M059J (cell line): ENCODE measurements at regions not wholly inside any gene's neighbourhood (a gene's known extent, or its start where the extent isn't known, plus 50 kb on each side); places are given as distances from the start of the nearest gene placed in this dataset.

ENCODE experiments used
- DNase-seq: peaks from one replicate; pipeline ENCODE4 v3.0.0-alpha.2; 2012; ENCODE audit warnings: low read depth

GRCh38 chr18:44213293-44213692, 467.4 kb upstream of the SETBP1 start:
- no peak for DNase-seq

- DNase-seq = no peak
Observed at GRCh38 chr18:44214396-44214795, 466.3 kb upstream of the SETBP1 start.

- DNase-seq = no peak
Observed at GRCh38 chr18:44216169-44216568, 464.5 kb upstream of the SETBP1 start.

DNA sequence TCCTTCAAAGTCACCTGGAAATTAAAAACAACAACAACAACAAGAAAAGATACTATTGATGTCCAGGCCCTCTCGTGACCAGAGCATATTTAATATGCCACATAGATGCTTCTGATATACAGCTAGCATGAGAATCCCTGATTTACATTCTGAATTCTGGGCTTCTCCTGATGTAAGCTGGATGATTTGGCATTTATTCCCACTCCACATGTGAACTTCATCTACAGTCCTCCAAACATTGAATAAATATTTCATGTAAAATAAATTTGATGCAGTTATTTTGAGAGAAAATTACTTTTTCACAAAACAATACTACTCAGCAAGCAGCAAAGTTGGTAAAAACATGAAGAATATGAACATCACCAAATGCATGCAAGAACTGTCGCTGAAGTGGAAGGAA, 453.2 kb upstream of the SETBP1 start:
- no peak for DNase-seq

- DNase-seq = peak; percentile 71
Observed at GRCh38 chr18:44229693-44230108, 451.0 kb upstream of the SETBP1 start.

GRCh38 chr18:44231936-44232335, 448.8 kb upstream of the SETBP1 start:
- DNase-seq = no peak

DNA sequence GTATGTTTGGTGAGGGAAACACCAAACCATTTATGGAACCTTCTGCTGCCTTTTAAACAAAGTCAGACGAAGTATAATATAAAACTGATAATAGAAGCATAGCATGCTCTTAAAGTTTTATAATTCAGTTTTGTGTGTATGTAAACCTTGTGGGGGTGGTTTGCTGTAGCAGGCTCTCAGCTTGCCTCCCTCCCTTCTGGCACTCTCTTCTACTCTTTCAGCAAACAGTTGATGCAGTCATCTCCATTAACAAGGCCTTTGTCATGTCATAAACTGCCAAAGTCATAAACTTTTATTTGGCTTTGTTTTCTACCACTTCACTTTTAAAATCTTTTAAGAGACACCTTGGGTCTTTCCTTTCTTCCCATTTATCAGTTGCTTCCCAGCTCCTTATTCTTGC, 448.2 kb upstream of the SETBP1 start:
- DNase-seq = no peak

- DNase-seq = peak; percentile 35
Observed at GRCh38 chr18:44238454-44238853, 442.2 kb upstream of the SETBP1 start.

GRCh38 chr18:44238911-44239310, 441.8 kb upstream of the SETBP1 start:
- no peak for DNase-seq

- no peak for DNase-seq
Observed at GRCh38 chr18:44241020-44241419, 439.7 kb upstream of the SETBP1 start.

- DNase-seq = no peak
Observed at GRCh38 chr18:44245019-44245418, 435.7 kb upstream of the SETBP1 start.

DNA sequence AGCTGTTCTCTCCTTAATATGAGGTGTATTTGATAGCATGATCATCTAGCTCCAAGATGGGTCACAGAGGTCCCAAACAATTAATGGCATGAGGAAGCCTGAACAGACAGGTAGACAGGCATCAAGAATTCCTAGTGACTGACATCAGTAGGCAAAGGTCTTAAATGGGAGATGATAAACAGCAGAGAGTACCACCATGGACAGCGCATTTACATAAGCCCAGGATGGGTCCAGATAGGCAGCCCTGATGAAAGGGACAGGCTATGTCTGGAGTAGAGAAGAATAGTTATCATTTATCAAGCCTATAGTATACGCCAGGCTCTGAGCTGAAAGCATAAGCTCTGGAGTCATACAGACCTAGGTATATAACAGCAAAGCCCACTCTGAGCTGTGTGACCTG, 434.7 kb upstream of the SETBP1 start:
- peak; percentile 14 for DNase-seq

DNA sequence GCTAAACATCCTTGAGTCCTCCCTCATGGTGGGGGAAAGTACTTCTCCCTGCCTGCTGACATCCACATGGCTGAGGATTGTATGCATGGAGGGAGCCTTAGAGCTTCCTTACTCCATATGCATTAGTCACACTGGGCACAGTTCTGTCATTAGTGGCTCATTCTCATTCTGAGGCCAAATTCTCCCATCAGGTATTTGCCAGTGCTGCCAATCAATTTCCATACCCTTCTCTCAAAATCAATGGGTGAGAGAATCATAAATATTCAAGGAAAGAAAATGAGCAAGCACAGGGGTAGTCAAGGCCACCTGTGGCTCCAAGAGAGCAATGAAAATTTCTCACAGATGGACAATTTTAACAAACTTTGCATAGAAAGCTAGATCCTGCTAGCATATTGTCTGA, 422.6 kb upstream of the SETBP1 start:
- no peak for DNase-seq

- no peak for DNase-seq
Observed at GRCh38 chr18:44258576-44258975, 422.1 kb upstream of the SETBP1 start.

- DNase-seq = no peak
Observed at GRCh38 chr18:44259610-44260009, 421.1 kb upstream of the SETBP1 start.

DNA sequence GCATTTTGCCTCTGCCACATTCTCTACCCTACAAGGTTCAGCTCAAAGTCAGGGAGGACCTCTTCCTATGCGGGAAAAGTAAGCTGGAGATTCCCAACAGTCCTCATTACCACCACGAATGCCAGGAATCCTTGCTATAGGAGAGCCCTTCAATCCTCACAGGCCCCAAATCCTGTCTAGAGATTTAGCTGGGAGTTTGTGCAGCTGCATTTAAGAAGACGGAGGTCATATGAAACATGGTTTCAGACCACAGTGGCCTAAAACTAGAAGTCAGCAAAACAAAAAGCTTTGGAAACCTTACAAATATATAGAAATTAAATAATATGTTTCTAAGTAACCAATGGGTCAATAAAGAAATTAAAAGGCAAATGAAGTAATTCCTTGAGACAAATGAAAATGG, 415.3 kb upstream of the SETBP1 start:
- no peak for DNase-seq

DNA sequence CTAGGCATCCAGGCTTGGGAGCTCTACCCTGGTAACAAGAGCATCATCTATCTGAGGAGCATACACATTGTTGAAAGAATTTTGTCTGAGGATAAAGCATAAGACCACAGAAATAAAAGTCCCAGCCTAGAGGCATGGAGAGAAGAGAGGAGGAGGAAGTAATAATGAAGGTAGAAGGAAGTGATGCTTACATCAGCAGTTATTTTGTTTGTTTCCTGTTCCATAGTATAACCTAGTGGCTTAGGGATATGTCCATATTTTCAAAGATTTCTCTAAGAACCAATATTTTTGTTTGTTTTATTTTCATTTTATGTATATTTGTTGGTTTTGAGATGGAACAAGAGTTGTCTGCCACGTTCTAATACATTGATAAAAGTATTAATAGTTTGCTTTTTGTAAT, 407.4 kb upstream of the SETBP1 start:
- no peak for DNase-seq

GRCh38 chr18:44280479-44280878, 400.2 kb upstream of the SETBP1 start:
- no peak for DNase-seq

DNA sequence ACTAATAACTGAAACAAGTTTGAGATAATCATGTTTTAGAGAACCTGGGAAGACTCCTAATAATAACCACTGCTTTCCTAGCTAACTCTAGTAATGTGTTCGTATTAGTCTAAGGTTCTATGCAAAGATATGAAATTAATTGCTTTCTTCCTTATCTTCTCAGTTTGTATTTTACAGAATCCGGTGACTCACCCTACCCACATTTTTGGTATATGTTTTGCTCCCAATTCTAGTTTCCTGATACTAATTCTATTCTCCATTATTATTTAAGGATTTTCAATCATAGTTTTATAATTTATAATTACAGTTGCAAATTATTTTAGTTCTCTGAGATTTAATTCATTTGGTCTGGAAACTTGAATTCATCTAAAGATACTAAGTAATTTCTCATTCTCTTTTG, 394.6 kb upstream of the SETBP1 start:
- DNase-seq = no peak

DNA sequence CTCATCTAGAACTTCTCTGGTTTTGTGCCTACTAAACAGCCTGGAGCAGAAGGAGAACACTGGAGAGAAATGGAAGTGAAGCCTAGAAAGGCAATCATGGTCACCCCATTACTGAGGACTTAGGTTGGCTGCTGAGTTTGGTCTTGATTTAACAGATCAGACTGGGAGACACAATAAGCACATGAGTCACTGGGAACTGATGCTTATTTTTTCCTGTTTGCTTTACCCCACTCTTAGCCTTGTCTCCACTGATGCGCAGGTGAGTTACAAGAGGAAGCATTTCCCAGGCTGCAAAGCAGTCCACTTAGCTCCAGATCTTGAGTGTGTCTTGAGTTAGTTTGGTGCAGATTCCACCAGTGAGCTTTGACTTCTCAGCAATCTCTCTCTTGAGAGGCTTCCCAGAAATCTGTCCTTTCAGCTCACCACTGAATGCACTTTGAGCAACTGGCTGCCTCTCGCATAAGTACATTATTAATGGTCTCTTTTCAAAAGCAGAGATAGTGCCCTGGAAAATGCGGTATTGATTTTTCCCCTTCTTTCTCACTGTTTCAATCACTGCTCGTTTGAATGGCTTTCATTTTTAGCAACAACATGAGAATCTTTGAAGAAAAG, 390.2 kb upstream of the SETBP1 start:
- no peak for DNase-seq

DNA sequence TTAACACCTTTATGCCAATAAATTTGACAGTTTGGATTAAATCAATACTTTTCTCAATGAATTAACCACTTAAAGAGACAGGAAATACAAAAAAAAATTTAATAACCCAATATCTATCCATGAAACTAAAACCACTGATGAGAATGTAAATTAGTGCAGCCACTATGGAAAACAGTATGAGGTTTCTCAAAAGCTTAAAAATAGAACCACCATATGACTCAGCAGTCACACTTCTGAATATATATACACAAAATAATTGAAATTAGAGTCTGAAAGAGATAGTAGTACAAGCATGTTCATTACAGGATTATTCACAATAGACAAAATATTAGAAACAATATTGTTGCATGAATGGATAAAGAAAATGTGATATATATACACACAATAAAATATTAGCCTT, 382.1 kb upstream of the SETBP1 start:
- DNase-seq = no peak

DNA sequence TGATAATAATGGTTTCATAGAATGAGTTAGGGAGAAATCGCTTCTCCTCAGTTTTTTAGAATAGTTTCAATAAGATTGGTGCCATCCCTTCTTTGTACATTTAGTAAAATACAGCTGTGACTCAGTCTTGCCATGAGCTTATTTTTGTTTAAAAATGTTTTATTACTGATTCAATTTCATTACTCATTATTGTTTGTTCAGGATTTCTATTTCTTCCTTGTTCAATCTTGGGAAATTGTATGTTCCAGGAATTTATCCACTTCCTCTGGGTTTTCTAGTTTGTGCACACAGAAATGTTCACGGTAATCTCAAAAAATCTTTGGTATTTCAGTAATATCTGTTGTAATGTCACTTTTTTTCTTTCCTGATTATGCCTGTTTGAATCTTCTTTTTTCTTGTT, 371.5 kb upstream of the SETBP1 start:
- peak; percentile 58 for DNase-seq

GRCh38 chr18:44320619-44321460, 359.8 kb upstream of the SETBP1 start:
- no peak for DNase-seq
